GM12878 (cell line): ENCODE measurements at regions not wholly inside any gene's neighbourhood (a gene's known extent, or its start where the extent isn't known, plus 50 kb on each side); places are given as distances from the start of the nearest gene placed in this dataset.

Experiments used
- ATAC-seq: fragments of 200-7000 bp; cut with Tn5 transposase; 3 replicates; pipeline ENCODE4 v1.9.1; 2020; ENCODE audit warnings: mild to moderate bottlenecking, moderate library complexity
- BruUV-seq: library from RNA; stranded (reverse); fragments of 400-500 nt; replicated peaks from 2 replicates; lab custom pipeline; 2021; lab: Mats Ljungman, UMichigan
- CTCF ChIA-PET: fragments of 300-600 bp; sonication (Branson Sonifier 250); formaldehyde crosslinking; extraction: SDS; loops from one replicate; lab custom pipeline; 2021; ENCODE audit warnings: inconsistent platforms; lab: Yijun Ruan, JAX
- POLR2A ChIA-PET: fragments of 350-600 bp; formaldehyde crosslinking; extraction: SDS; loops from one replicate; lab custom pipeline; 2021; ENCODE audit warnings: inconsistent platforms; lab: Charles Lee
- RAD21 ChIA-PET: fragments of 300-600 bp; sonication (Branson Sonifier 250); formaldehyde crosslinking; loops from one replicate; lab custom pipeline; 2023; ENCODE audit warnings: antibody characterized with exemption; ENCODE audit not compliant: unreplicated experiment; lab: Charles Lee
- SMC1A ChIA-PET: fragments of 300-600 bp; sonication (Branson Sonifier 250); formaldehyde crosslinking; loops from one replicate; lab custom pipeline; 2023; ENCODE audit not compliant: unreplicated experiment, uncharacterized antibody; lab: Charles Lee
- DNase-seq: peaks from one replicate; pipeline ENCODE4 v3.0.0-alpha.2; 2011; ENCODE audit warnings: low read depth, low spot score
- FAIRE-seq: peaks from 3 replicates; lab custom pipeline; 2011; peaks lifted over from hg19 to GRCh38; lab: Jason Lieb, UNC
- H2AFZ ChIP-seq: 2 replicates; pipeline ENCODE4 v1.6.0; 2011; ENCODE audit warnings: low read depth, low read length, control low read depth; ENCODE audit not compliant: control insufficient read depth
- H3K27ac ChIP-seq: 2 replicates; pipeline ENCODE4 v1.5.1; 2011; ENCODE audit warnings: control low read depth; ENCODE audit not compliant: control insufficient read depth, insufficient read depth
- H3K27me3 ChIP-seq, 2 experiments: replicated peaks in 1 of 2; 2 replicates each; pipeline versions ENCODE4 v1.6.0 to v1.6.1; 2011; ENCODE audit warnings: low read length in 1 of 2; ENCODE audit not compliant: control insufficient read depth in 2 of 2, insufficient read depth in 2 of 2
- H3K36me3 ChIP-seq, 2 experiments: 2 replicates each; pipeline ENCODE4 v1.5.1; 2011; ENCODE audit warnings: low read length in 1 of 2; ENCODE audit not compliant: control insufficient read depth in 2 of 2, insufficient read depth in 2 of 2
- H3K4me1 ChIP-seq: 2 replicates; pipeline ENCODE4 v1.6.1; 2011; ENCODE audit warnings: mild to moderate bottlenecking, low read length, moderate library complexity, mixed read lengths; ENCODE audit not compliant: control insufficient read depth, insufficient read depth
- H3K4me2 ChIP-seq: 2 replicates; pipeline ENCODE4 v1.6.0; 2011; ENCODE audit warnings: control low read depth; ENCODE audit not compliant: control insufficient read depth, insufficient read depth
- H3K4me3 ChIP-seq: fragments of 200-600 bp; sonication (generic); 2 replicates; pipeline ENCODE4 v1.5.1; 2016
- H3K79me2 ChIP-seq: 2 replicates; pipeline ENCODE4 v1.6.0; 2011; ENCODE audit warnings: low read length; ENCODE audit not compliant: control insufficient read depth, insufficient read depth
- H3K9ac ChIP-seq: 2 replicates; pipeline ENCODE4 v1.8.0; 2011; ENCODE audit warnings: low read length, control low read depth, mixed read lengths; ENCODE audit not compliant: control insufficient read depth, insufficient read depth
- H3K9me3 ChIP-seq: replicated peaks from 3 replicates; pipeline ENCODE4 v1.5.1; 2011; ENCODE audit warnings: mild to moderate bottlenecking, low read length; ENCODE audit not compliant: control insufficient read depth, insufficient read depth
- H4K20me1 ChIP-seq: 2 replicates; pipeline ENCODE4 v1.6.0; 2011; ENCODE audit not compliant: control insufficient read depth, insufficient read depth
- ATF3 ChIP-seq: IDR thresholded peaks from 2 replicates; pipeline ENCODE4 v1.6.1; 2011; ENCODE audit warnings: low read depth, mild to moderate bottlenecking, low read length, moderate library complexity, borderline replicate concordance; ENCODE audit errors: extremely low read depth
- E2F8 ChIP-seq: fragments of 450-650 bp; IDR thresholded peaks from 2 replicates; pipeline ENCODE4 v1.6.1; 2018; ENCODE audit warnings: mild to moderate bottlenecking, low read depth, moderate library complexity; ENCODE audit not compliant: partially characterized antibody
- EGR1 ChIP-seq, 2 experiments: IDR thresholded peaks; 1 replicate in 1 of 2; 2 replicates in 1 of 2; pipeline ENCODE4 v1.6.1; 2011 to 2012; ENCODE audit warnings: low read depth in 2 of 2, low read length in 2 of 2, borderline replicate concordance in 1 of 2, mild to moderate bottlenecking in 1 of 2, moderate library complexity in 1 of 2
- ESRRA ChIP-seq: IDR thresholded peaks from 2 replicates; pipeline ENCODE4 v1.6.1; 2012; ENCODE audit warnings: mild to moderate bottlenecking, low read length, improper control_type of control experiment
- IKZF2 ChIP-seq, 2 experiments: fragments of 450-650 bp; IDR thresholded peaks; 2 replicates each; pipeline ENCODE4 v1.6.1; 2017; ENCODE audit warnings: mild to moderate bottlenecking in 2 of 2, moderate library complexity in 2 of 2
- IRF3 ChIP-seq: fragments of 450-650 bp; IDR thresholded peaks from 2 replicates; pipeline ENCODE4 v1.6.1; 2014; ENCODE audit warnings: mild to moderate bottlenecking
- KLF5 ChIP-seq: fragments of 450-650 bp; IDR thresholded peaks from 2 replicates; pipeline ENCODE4 v1.6.1; 2014; ENCODE audit warnings: mild to moderate bottlenecking; ENCODE audit not compliant: partially characterized antibody
- NR2C1 ChIP-seq: fragments of 450-650 bp; IDR thresholded peaks from 2 replicates; pipeline ENCODE4 v1.6.1; 2017; ENCODE audit warnings: antibody characterized with exemption, mild to moderate bottlenecking, moderate library complexity
- PAX5 ChIP-seq: IDR thresholded peaks from 2 replicates; pipeline ENCODE4 v1.6.1; 2011; ENCODE audit warnings: low read depth, low read length, borderline replicate concordance
- RAD51 ChIP-seq: fragments of 450-650 bp; IDR thresholded peaks from 2 replicates; pipeline ENCODE4 v1.6.1; 2016; ENCODE audit warnings: moderate library complexity, mild to moderate bottlenecking, inconsistent platforms
- TAF1 ChIP-seq: IDR thresholded peaks from 2 replicates; pipeline ENCODE4 v1.6.1; 2011; ENCODE audit warnings: mild to moderate bottlenecking, low read depth, low read length, borderline replicate concordance
- WGBS: methylation state at CpG from one replicate; pipeline ENCODE4 v1.1.6; 2016; ENCODE audit warnings: low lambda C conversion rate; ENCODE audit not compliant: insufficient replicate concordance, insufficient coverage; ENCODE audit errors: missing lambda C conversion rate; 5-methylcytosine and 5-hydroxymethylcytosine counted together
- in situ Hi-C: fragments of 300-500 bp; cut with MboI; formaldehyde crosslinking; loops from 9 replicates; pipeline ENCODE4 v1.14.3; 2018; ENCODE audit warnings: mixed read lengths
- intact Hi-C: fragments of 100-400 bp; cut with micrococcal nuclease; formaldehyde crosslinking; loops from one replicate; pipeline ENCODE4 v1.14.2; 2022; ENCODE audit not compliant: unreplicated experiment

- DNase-seq, result no peak
- ChIA-PET CTCF (no interaction called here), SMC1A (no interaction called here), RAD21 (no interaction called here), POLR2A (no interaction called here)
- 46% methylated on average over 4 of the region's 4 CpGs for WGBS
- Histone ChIP-seq H3K9ac (no peak overlapping the region), H3K36me3 (no peaks in the 10 kb centered on the region), H3K9me3 (no peaks in the 10 kb centered on the region), H3K79me2 (no peaks in the 10 kb centered on the region), H3K4me1 (no peaks in the 10 kb centered on the region), H3K27ac (no peak overlapping the region), H3K4me3 (no peak overlapping the region), H4K20me1 (no peaks in the 10 kb centered on the region), H3K27me3 (peaks cover 0 to 2% of the 10 kb centered on the region in 2 experiments; a peak in 2 of 4 replicates), H2AFZ (no peak overlapping the region), H3K4me2 (no peak overlapping the region)
- no peak for TF ChIP-seq PAX5
- no peak for ATAC-seq
- no TSS peak for BruUV-seq
- intact Hi-C loops, result no loop called here
- in situ Hi-C loops, result no loop called here
- no peak for FAIRE-seq
Measured at GRCh38 chr7:28231176-28231575, 50.6 kb upstream of the JAZF1 start.

- no peak overlapping the region for H2AFZ ChIP-seq
- FAIRE-seq, result no peak
- H3K27me3 ChIP-seq, result peaks cover 0 to 2% of the 10 kb centered on the region in 2 experiments; a peak in 2 of 4 replicates
- H3K9me3 ChIP-seq, result no peaks in the 10 kb centered on the region
- H3K4me1 ChIP-seq, result no peaks in the 10 kb centered on the region
- no peak overlapping the region for H3K9ac ChIP-seq
- ATAC-seq, result no peak
- no peak overlapping the region for H3K4me3 ChIP-seq
- no peaks in the 10 kb centered on the region for H4K20me1 ChIP-seq
- BruUV-seq, result no TSS peak
- no peak overlapping the region for H3K27ac ChIP-seq
- no peak overlapping the region for H3K4me2 ChIP-seq
- SMC1A ChIA-PET, result no interaction called here
- CTCF ChIA-PET, result interaction anchor here (0.6 to 0.7 kb wide), 2 partner anchors 29 to 1352 kb away, joined by 3 read pairs; no protein-coding TSS in a partner anchor
- RAD21 ChIA-PET, result no interaction called here
- 58% methylated on average over 4 of the region's 4 CpGs for WGBS
- DNase-seq, result no peak
- POLR2A ChIA-PET, result no interaction called here
- intact Hi-C loops, result no loop called here
- no peaks in the 10 kb centered on the region for H3K36me3 ChIP-seq
- in situ Hi-C loops, result no loop called here
- no peaks in the 10 kb centered on the region for H3K79me2 ChIP-seq
- TF ChIP-seq NR2C1 (no peak), TAF1 (no peak), RAD51 (no peak), E2F8 (no peak), IRF3 (no peak), IKZF2 (IDR thresholded peaks at IDR 0.05) (no peak), KLF5 (no peak), ATF3 (no peak), ESRRA (no peak), EGR1 (IDR thresholded peaks at IDR 0.05; ENCODE audit: borderline replicate concordance in 1 of 2, low read depth in 2 of 2, low read length in 2 of 2) (no peak)
Measured at GRCh38 chr7:28236560-28236959, 56.0 kb upstream of the JAZF1 start.
